ENCODE measurements at regions not wholly inside any gene's neighbourhood (a gene's known extent, or its start where the extent isn't known, plus 50 kb on each side); places are given as distances from the start of the nearest gene placed in this dataset.
"Not testable (repeated sequence)": the region's sequence is repeated elsewhere in the genome, so short reads cannot be mapped to it uniquely, and the experiment has no call there.

DNA sequence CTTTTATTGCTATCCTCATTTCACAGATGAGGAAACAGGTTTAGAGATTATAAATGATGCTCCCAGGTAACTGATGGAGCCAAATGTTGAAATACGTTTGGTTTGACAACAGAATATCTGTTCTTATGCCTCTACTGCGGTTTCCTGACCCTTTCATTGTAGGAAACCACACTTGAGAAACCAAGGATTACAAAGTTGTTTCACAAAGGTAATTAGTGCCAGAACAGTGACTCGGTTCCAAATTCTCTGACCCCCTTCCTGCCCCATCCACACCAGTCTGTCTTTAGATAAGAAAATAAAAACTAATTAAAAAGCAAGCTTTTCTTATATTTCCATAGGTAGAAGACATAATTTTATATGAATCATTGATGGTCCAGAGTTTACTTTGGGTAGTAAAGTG, 393.7 kb upstream of the MBL2 start:
- Histone ChIP-seq H3K4me3 (no peak overlapping the region), H3K9me3 (no peaks in the 10 kb centered on the region), H3K4me1 (no peaks in the 10 kb centered on the region), H3K4me2 (no peak overlapping the region), H3K27ac (no peak overlapping the region)
- DNase-seq (ENCODE audit: low read depth in 1 of 2, low spot score in 1 of 2) (no peak), ATAC-seq (no peak), FAIRE-seq (no peak)
- CTCF ChIA-PET = no interaction called here
- TF ChIP-seq HOXB13 (CRISPR knock-in tag; IDR thresholded peaks at IDR 0.05; ENCODE audit: low read depth) (no peak), RCOR1 (IDR thresholded peaks at IDR 0.05; ENCODE audit: low read depth, low read length) (no peak), CHD2 (IDR thresholded peaks at IDR 0.05; ENCODE audit: low read length, partially characterized antibody) (no peak)
- POLR2A ChIA-PET = no interaction called here
- 3% methylated on average over 3 of the region's 3 CpGs for WGBS (ENCODE audit: missing lambda C conversion rate)

DNA sequence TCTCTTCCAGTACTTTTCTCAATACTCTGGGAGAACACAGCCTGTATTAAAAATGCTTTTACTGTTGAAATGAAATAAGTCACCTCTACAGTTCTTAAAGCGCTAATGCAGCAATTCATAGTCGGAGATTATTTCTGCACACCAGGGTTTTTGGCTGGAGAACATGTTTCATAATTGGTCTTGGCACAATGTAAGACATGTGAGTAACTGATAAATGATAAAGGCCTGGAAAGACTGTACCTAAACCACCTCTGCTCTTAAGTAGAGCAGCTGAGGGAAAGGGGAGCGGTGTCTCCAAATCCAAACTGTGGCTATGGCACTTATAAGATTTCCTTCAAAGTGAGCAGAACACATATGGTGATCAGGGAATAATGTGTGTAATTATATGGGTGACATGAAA, 390.3 kb upstream of the MBL2 start:
- TF ChIP-seq MAX (IDR thresholded peaks at IDR 0.05) (no peak), HOXA7 (CRISPR knock-in tag; IDR thresholded peaks at IDR 0.05) (no peak), EHF (CRISPR knock-in tag; IDR thresholded peaks at IDR 0.05) (no peak), ESRRA (IDR thresholded peaks at IDR 0.05; ENCODE audit: borderline replicate concordance, low read length) (no peak), RAD21 (conservative IDR thresholded peaks at IDR 0.05 in 1 of 2, IDR thresholded peaks at IDR 0.05 in 1 of 2) (no peak)
- no peaks in the 10 kb centered on the region for H3K9me3 ChIP-seq
- no peak for FAIRE-seq
- no peak overlapping the region for H3K4me3 ChIP-seq
- no peak overlapping the region for H3K27ac ChIP-seq
- no peak for DNase-seq (ENCODE audit: low read depth in 1 of 2, low spot score in 1 of 2)
- ChIA-PET POLR2A (no interaction called here), CTCF (no interaction called here)
- H3K4me1 ChIP-seq = no peaks in the 10 kb centered on the region
- 19% methylated on average over 3 of the region's 3 CpGs for WGBS (ENCODE audit: missing lambda C conversion rate)
- no peak for ATAC-seq
- H3K4me2 ChIP-seq = no peak overlapping the region

GRCh38 chr10:53161231-53161630, 388.6 kb upstream of the MBL2 start:
- ChIA-PET POLR2A (no interaction called here), CTCF (no interaction called here)
- H3K4me1 ChIP-seq = no peaks in the 10 kb centered on the region
- no peak for DNase-seq (ENCODE audit: low read depth in 1 of 2, low spot score in 1 of 2)
- no peak overlapping the region for H3K4me2 ChIP-seq
- no peak overlapping the region for H3K27ac ChIP-seq
- no peak for ATAC-seq
- TF ChIP-seq JUNB (IDR thresholded peaks at IDR 0.05) = no peak
- TF ChIP-seq MAFK (IDR thresholded peaks at IDR 0.05; ENCODE audit: partially characterized antibody) = peak; percentile 48
- no peak for TF ChIP-seq ZC3H11A (IDR thresholded peaks at IDR 0.05)
- FAIRE-seq = no peak
- H3K4me3 ChIP-seq = no peak overlapping the region
- no peaks in the 10 kb centered on the region for H3K9me3 ChIP-seq

- 17% methylated on average over 4 of the region's 4 CpGs for WGBS (ENCODE audit: missing lambda C conversion rate)
- FAIRE-seq, H3K4me1 ChIP-seq: not testable (repeated sequence)
Observed at GRCh38 chr10:53155674-53156073, 383.1 kb upstream of the MBL2 start.

GRCh38 chr10:53153831-53154230, 381.2 kb upstream of the MBL2 start:
- Histone ChIP-seq H3K4me1 (no peaks in the 10 kb centered on the region), H3K9me3 (no peaks in the 10 kb centered on the region), H3K4me2 (no peak overlapping the region), H3K27ac (no peak overlapping the region), H3K4me3 (no peak overlapping the region)
- FAIRE-seq (no peak), DNase-seq (ENCODE audit: low read depth in 1 of 2, low spot score in 1 of 2) (no peak), ATAC-seq (no peak)
- 12% methylated on average over 1 of the region's 1 CpG for WGBS (ENCODE audit: missing lambda C conversion rate)
- CTCF ChIA-PET = no interaction called here
- TF ChIP-seq HDAC2 (IDR thresholded peaks at IDR 0.05) (no peak), JUN (IDR thresholded peaks at IDR 0.05) (no peak), REST (IDR thresholded peaks at IDR 0.05) (no peak), HOXA7 (CRISPR knock-in tag; IDR thresholded peaks at IDR 0.05) (no peak)
- POLR2A ChIA-PET = no interaction called here

More at GRCh38 chr10:53155674-53156073, 383.1 kb upstream of the MBL2 start:
- DNase-seq (ENCODE audit: low read depth in 1 of 2, low spot score in 1 of 2); POLR2A ChIA-PET; CTCF ChIA-PET; H3K4me2 ChIP-seq; H3K4me3 ChIP-seq; H3K9me3 ChIP-seq; H3K27ac ChIP-seq; ATAC-seq: not testable (repeated sequence)

Measured in A549 (cell line).